Cardiac fibroblast (primary cell): ENCODE measurements at regions not wholly inside any gene's neighbourhood (a gene's known extent, or its start where the extent isn't known, plus 50 kb on each side); places are given as distances from the start of the nearest gene placed in this dataset.
A peak's percentile ranks its signal among the peaks of the same experiment; 100 is the strongest.

ENCODE experiments used
- DNase-seq, 2 donors: peaks; one replicate each; pipeline versions ENCODE4 v3.0.0 to v3.0.0-alpha.2; 2010; ENCODE audit warnings: low read depth in 2 of 2
- H3K4me3 ChIP-seq, 2 donors: replicated peaks in 1 of 2; 1 replicate in 1 of 2; 2 replicates in 1 of 2; pipeline ENCODE4 v1.5.1; 2011; ENCODE audit warnings: low read depth in 2 of 2, low read length in 2 of 2, mild to moderate bottlenecking in 2 of 2, moderate library complexity in 1 of 2
- CTCF ChIP-seq: IDR thresholded peaks from one replicate; pipeline ENCODE4 v1.5.1; 2011; ENCODE audit warnings: low read depth, mild to moderate bottlenecking, low read length, inconsistent platforms

DNA sequence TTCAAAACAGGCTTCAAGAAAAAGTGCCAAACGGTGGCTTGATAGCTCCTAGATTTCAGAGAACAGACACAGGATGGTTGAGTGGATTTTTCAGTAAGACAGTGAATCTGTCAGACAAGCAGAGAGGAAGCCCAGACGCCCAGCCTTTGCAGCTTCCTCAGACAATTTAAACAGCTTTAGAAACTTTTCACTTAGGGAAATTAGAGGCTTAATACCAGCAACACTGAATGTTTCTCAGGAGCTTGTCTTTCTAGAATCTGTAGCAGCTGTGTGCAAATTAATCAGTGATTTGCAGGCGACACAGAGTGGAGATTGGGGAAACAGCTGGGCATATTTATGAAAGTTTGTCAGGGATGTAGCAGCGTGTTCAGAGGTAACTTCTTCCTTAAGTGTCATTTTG lies 362.1 kb downstream of the GALC start:
- no peak for TF ChIP-seq CTCF
- no peak for DNase-seq
- no peak overlapping the region for H3K4me3 ChIP-seq

GRCh38 chr14:87629788-87630187 lies 363.2 kb downstream of the GALC start:
- no peak for DNase-seq
- H3K4me3 ChIP-seq: no peak overlapping the region
- no peak for TF ChIP-seq CTCF

DNA sequence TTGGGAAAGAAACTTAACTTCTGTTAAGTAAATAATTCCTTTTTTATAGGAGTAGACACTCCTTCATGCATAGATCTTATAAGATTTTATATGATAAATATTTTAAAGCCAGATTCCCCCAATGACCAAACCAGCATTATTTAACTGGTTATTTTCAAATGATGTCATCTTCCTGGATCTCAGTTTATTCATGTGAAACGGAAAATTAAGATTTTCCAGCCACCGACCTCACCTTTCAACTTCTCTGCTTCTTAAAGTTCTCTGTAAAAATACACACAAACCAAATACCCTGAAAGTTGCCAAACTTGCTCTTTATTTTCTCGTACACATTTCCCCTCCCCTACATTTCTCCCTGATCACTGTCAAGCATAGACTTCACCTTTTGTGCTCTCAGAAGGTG lies 364.2 kb downstream of the GALC start:
- DNase-seq: no peak
- H3K4me3 ChIP-seq: no peak overlapping the region
- TF ChIP-seq CTCF: no peak

GRCh38 chr14:87628129-87628528 lies 364.9 kb downstream of the GALC start:
- no peak for TF ChIP-seq CTCF
- no peak overlapping the region for H3K4me3 ChIP-seq
- DNase-seq: peak in 1 of 2 donors; percentile 4

- no peak for DNase-seq
Measured at GRCh38 chr14:87626266-87626665, 366.7 kb downstream of the GALC start.

GRCh38 chr14:87623616-87624015 lies 369.4 kb downstream of the GALC start:
- H3K4me3 ChIP-seq: no peak overlapping the region
- no peak for TF ChIP-seq CTCF
- no peak for DNase-seq

More at GRCh38 chr14:87626266-87626665, 366.7 kb downstream of the GALC start:
- no peak overlapping the region for H3K4me3 ChIP-seq
- no peak for TF ChIP-seq CTCF

DNA sequence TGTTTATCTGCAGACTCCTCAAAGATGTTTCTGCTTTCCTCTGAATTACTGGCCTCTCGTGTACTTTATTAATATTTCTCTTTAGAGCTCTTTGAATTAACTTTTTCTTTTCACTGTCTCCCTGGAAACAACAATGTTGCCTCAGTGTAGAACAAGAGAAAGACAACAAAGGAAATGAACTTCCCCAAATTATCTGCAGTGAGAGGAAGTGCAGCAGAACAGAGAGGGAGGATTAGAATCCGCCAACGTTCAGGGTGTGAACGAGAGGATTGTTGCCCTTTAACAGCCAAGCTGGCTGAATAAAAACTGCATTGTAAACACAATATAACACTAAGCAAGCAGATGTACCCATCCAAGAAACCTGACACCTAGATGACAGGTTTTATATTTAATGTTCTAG lies 375.9 kb downstream of the GALC start:
- no peak for TF ChIP-seq CTCF
- no peak for DNase-seq
- H3K4me3 ChIP-seq: no peak overlapping the region
